H1 (cell line): ENCODE measurements at regions not wholly inside any gene's neighbourhood (a gene's known extent, or its start where the extent isn't known, plus 50 kb on each side); places are given as distances from the start of the nearest gene placed in this dataset.

Source experiments
- CTCF ChIA-PET: fragments of 300-600 bp; sonication (Branson Sonifier 250); formaldehyde crosslinking; loops from one replicate; lab custom pipeline; 2021; ENCODE audit not compliant: partially characterized antibody; lab: Charles Lee
- POLR2A ChIA-PET: fragments of 300-600 bp; sonication (Branson Sonifier 250); formaldehyde crosslinking; loops from one replicate; lab custom pipeline; 2021; ENCODE audit warnings: inconsistent platforms; ENCODE audit not compliant: partially characterized antibody; lab: Charles Lee
- DNase-seq, 2 experiments: peaks; one replicate each; pipeline versions ENCODE4 v3.0.0 to v3.0.0-alpha.2; 2010 to 2022; ENCODE audit warnings: low spot score in 2 of 2, low read depth in 1 of 2, mixed read lengths in 1 of 2
- FAIRE-seq: peaks from 2 replicates; lab custom pipeline; 2011; peaks lifted over from hg19 to GRCh38; lab: Jason Lieb, UNC
- H2AFZ ChIP-seq: 2 replicates; pipeline ENCODE4 v1.8.1; 2012; ENCODE audit warnings: low read length, inconsistent platforms
- H2AK5ac ChIP-seq: 2 replicates; pipeline ENCODE4 v1.6.1; 2013; ENCODE audit warnings: low read depth, low read length
- H2BK120ac ChIP-seq: replicated peaks from 2 replicates; pipeline ENCODE3; 2013; ENCODE audit warnings: low read depth, low read length, inconsistent platforms
- H2BK12ac ChIP-seq: 2 replicates; pipeline ENCODE4 v1.6.1; 2013; ENCODE audit warnings: low read depth, low read length
- H2BK15ac ChIP-seq: 2 replicates; pipeline ENCODE4 v1.6.1; 2013; ENCODE audit warnings: low read length
- H2BK20ac ChIP-seq: 2 replicates; pipeline ENCODE4 v1.6.1; 2013; ENCODE audit warnings: low read length
- H2BK5ac ChIP-seq: 2 replicates; pipeline ENCODE4 v1.6.1; 2013; ENCODE audit warnings: low read depth, low read length
- H3K14ac ChIP-seq: 2 replicates; pipeline ENCODE4 v1.6.1; 2013; ENCODE audit warnings: inconsistent platforms; ENCODE audit not compliant: insufficient read length
- H3K18ac ChIP-seq: 2 replicates; pipeline ENCODE4 v1.6.1; 2013; ENCODE audit warnings: low read length; ENCODE audit errors: extremely low read depth
- H3K23ac ChIP-seq: 2 replicates; pipeline ENCODE4 v1.6.1; 2013; ENCODE audit warnings: inconsistent platforms; ENCODE audit not compliant: insufficient read length
- H3K23me2 ChIP-seq: 2 replicates; pipeline ENCODE4 v1.6.1; 2013; ENCODE audit warnings: low read depth, low read length
- H3K27ac ChIP-seq: 2 replicates; pipeline ENCODE4 v1.6.1; 2011; ENCODE audit warnings: low read depth, low read length, inconsistent platforms
- H3K27me3 ChIP-seq, 4 experiments: replicated peaks in 1 of 4; 1 replicate in 1 of 4; 2 replicates in 3 of 4; pipeline versions ENCODE4 v1.6.1 to v1.8.1; 2011 to 2013; ENCODE audit warnings: low read length in 3 of 4, mild to moderate bottlenecking in 3 of 4, inconsistent platforms in 2 of 4, mixed read lengths in 2 of 4, moderate library complexity in 1 of 4; ENCODE audit not compliant: control insufficient read depth in 3 of 4, insufficient read depth in 3 of 4; ENCODE audit errors: extremely low read depth in 1 of 4
- H3K36me3 ChIP-seq, 4 experiments: 2 replicates each; pipeline versions ENCODE4 v1.6.1 to v1.8.1; 2011 to 2013; ENCODE audit warnings: mild to moderate bottlenecking in 4 of 4, low read length in 3 of 4, moderate library complexity in 2 of 4, control low read depth in 1 of 4, inconsistent platforms in 1 of 4; ENCODE audit not compliant: insufficient read depth in 4 of 4, control insufficient read depth in 2 of 4
- H3K4ac ChIP-seq: replicated peaks from 2 replicates; pipeline ENCODE3; 2013; ENCODE audit warnings: low read length, low read depth, mixed read lengths, inconsistent platforms; ENCODE audit not compliant: insufficient read length
- H3K4me1 ChIP-seq, 4 experiments: replicated peaks in 1 of 4; 1 replicate in 1 of 4; 2 replicates in 3 of 4; pipeline versions ENCODE4 v1.6.1 to v1.8.1; 2011 to 2013; ENCODE audit warnings: low read length in 3 of 4, inconsistent platforms in 2 of 4, mixed read lengths in 1 of 4; ENCODE audit not compliant: insufficient read depth in 4 of 4, control insufficient read depth in 3 of 4
- H3K4me2 ChIP-seq, 2 experiments: 2 replicates each; pipeline versions ENCODE4 v1.6.1 to v1.8.1; 2011 to 2013; ENCODE audit warnings: low read depth in 2 of 2, low read length in 2 of 2, control low read depth in 1 of 2, inconsistent platforms in 1 of 2, mild to moderate bottlenecking in 1 of 2; ENCODE audit not compliant: insufficient read depth in 1 of 2
- H3K4me3 ChIP-seq, 4 experiments: fragments of 200-600, 300-600 bp in 1 of 4; sonication (generic), shearing (Covaris generic), sonication (Bioruptor Twin) in 1 of 4; 2 replicates each; pipeline versions ENCODE4 v1.5.1 to v1.8.1; 2011 to 2016; ENCODE audit warnings: low read length in 4 of 4, low read depth in 3 of 4, control low read depth in 2 of 4, inconsistent platforms in 2 of 4, mild to moderate bottlenecking in 2 of 4, mixed read lengths in 1 of 4, moderate library complexity in 1 of 4; ENCODE audit not compliant: insufficient read depth in 2 of 4; ENCODE audit errors: extremely low read depth in 1 of 4
- H3K56ac ChIP-seq: replicated peaks from 2 replicates; pipeline ENCODE3; 2013; ENCODE audit warnings: low read depth, mild to moderate bottlenecking, mixed read lengths, low read length, inconsistent platforms; ENCODE audit not compliant: insufficient read length
- H3K79me1 ChIP-seq: 2 replicates; pipeline ENCODE4 v1.6.1; 2013; ENCODE audit warnings: low read depth, low read length, control low read depth
- H3K79me2 ChIP-seq, 2 experiments: 2 replicates each; pipeline versions ENCODE4 v1.6.1 to v1.8.1; 2012 to 2013; ENCODE audit warnings: low read length in 2 of 2, mild to moderate bottlenecking in 2 of 2, inconsistent platforms in 1 of 2; ENCODE audit not compliant: insufficient read depth in 2 of 2, control insufficient read depth in 1 of 2
- H3K9ac ChIP-seq, 4 experiments: replicated peaks in 1 of 4; 1 replicate in 1 of 4; 2 replicates in 3 of 4; pipeline versions ENCODE4 v1.6.1 to v1.8.1; 2011 to 2013; ENCODE audit warnings: low read depth in 3 of 4, low read length in 3 of 4, control low read depth in 2 of 4, mild to moderate bottlenecking in 2 of 4, moderate library complexity in 2 of 4, inconsistent platforms in 1 of 4; ENCODE audit errors: extremely low read depth in 1 of 4
- H3K9me3 ChIP-seq, 2 experiments: 2 replicates each; pipeline versions ENCODE4 v1.6.1 to v1.8.1; 2012 to 2013; ENCODE audit warnings: mild to moderate bottlenecking in 2 of 2, moderate library complexity in 2 of 2, control low read depth in 1 of 2, inconsistent platforms in 1 of 2, low read depth in 1 of 2, low read length in 1 of 2, mixed read lengths in 1 of 2; ENCODE audit not compliant: insufficient read depth in 2 of 2
- H4K20me1 ChIP-seq, 2 experiments: replicated peaks in 1 of 2; 2 replicates each; pipeline versions ENCODE3 to v1.8.1; 2011 to 2013; ENCODE audit warnings: inconsistent platforms in 2 of 2, low read length in 2 of 2, mild to moderate bottlenecking in 1 of 2; ENCODE audit not compliant: insufficient read depth in 2 of 2, control insufficient read depth in 1 of 2
- H4K5ac ChIP-seq: 2 replicates; pipeline ENCODE4 v1.6.1; 2013; ENCODE audit warnings: low read length, low read depth, mixed read lengths, inconsistent platforms; ENCODE audit not compliant: insufficient read length
- H4K8ac ChIP-seq: 2 replicates; pipeline ENCODE4 v1.8.0; 2013; ENCODE audit warnings: mild to moderate bottlenecking, moderate library complexity, low read length, inconsistent platforms; ENCODE audit not compliant: insufficient read depth; ENCODE audit errors: extremely low read depth
- H4K91ac ChIP-seq: replicated peaks from 2 replicates; pipeline ENCODE3; 2013; ENCODE audit warnings: low read length, mixed read lengths, inconsistent platforms; ENCODE audit not compliant: insufficient read length
- CBX5 ChIP-seq: fragments of 300-800, 300-1000 bp; sonication (generic); IDR thresholded peaks from 2 replicates; pipeline ENCODE4 v1.7.1; 2016; ENCODE audit warnings: antibody characterized with exemption, low read length, low read depth
- CEBPB ChIP-seq: IDR thresholded peaks from 2 replicates; pipeline ENCODE4 v1.6.1; 2012; ENCODE audit warnings: low read depth, low read length
- EGR1 ChIP-seq: IDR thresholded peaks from 2 replicates; pipeline ENCODE4 v1.6.1; 2011; ENCODE audit warnings: low read depth, low read length, borderline replicate concordance
- EZH2 ChIP-seq: fragments of 200-600 bp; sonication (generic); IDR thresholded peaks from 2 replicates; pipeline ENCODE4 v1.7.1; 2012; ENCODE audit warnings: low read depth, mild to moderate bottlenecking, moderate library complexity, low read length, inconsistent platforms; ENCODE audit not compliant: severe bottlenecking
- FOSL1 ChIP-seq: IDR thresholded peaks from 2 replicates; pipeline ENCODE4 v1.6.1; 2011; ENCODE audit warnings: mild to moderate bottlenecking, low read depth, low read length, moderate library complexity; ENCODE audit not compliant: insufficient read depth
- GABPA ChIP-seq: IDR thresholded peaks from 2 replicates; pipeline ENCODE4 v1.6.1; 2011; ENCODE audit warnings: mild to moderate bottlenecking, low read length, moderate library complexity, borderline replicate concordance; ENCODE audit not compliant: insufficient read depth
- JUN ChIP-seq: IDR thresholded peaks from 2 replicates; pipeline ENCODE4 v1.6.1; 2011; ENCODE audit warnings: low read depth, mild to moderate bottlenecking, improper control_type of control experiment, low read length
- POLR2AphosphoS5 ChIP-seq: IDR thresholded peaks from 2 replicates; pipeline ENCODE4 v1.6.1; 2011; ENCODE audit warnings: low read depth, low read length
- POU5F1 ChIP-seq: IDR thresholded peaks from 2 replicates; pipeline ENCODE4 v1.6.1; 2011; ENCODE audit warnings: low read depth, mild to moderate bottlenecking, low read length, moderate library complexity
- SAP30 ChIP-seq: fragments of 300-600 bp; sonication (generic); IDR thresholded peaks from 2 replicates; pipeline ENCODE4 v1.7.1; 2012; ENCODE audit warnings: low read length, moderate library complexity, mild to moderate bottlenecking, inconsistent platforms; ENCODE audit not compliant: insufficient read depth, insufficient replicate concordance
- SIX5 ChIP-seq: IDR thresholded peaks from 2 replicates; pipeline ENCODE4 v1.6.1; 2011; ENCODE audit warnings: mild to moderate bottlenecking, low read depth, low read length
- SP1 ChIP-seq: IDR thresholded peaks from 2 replicates; pipeline ENCODE4 v1.6.1; 2011; ENCODE audit warnings: low read depth, low read length
- USF2 ChIP-seq: IDR thresholded peaks from 2 replicates; pipeline ENCODE4 v1.6.1; 2011; ENCODE audit warnings: low read length, improper control_type of control experiment
- TF ChIP-seq, protein P1 (sequence below): IDR thresholded peaks from 2 replicates; pipeline ENCODE4 v1.6.1; 2012; ENCODE audit warnings: low read length, inconsistent platforms

DNA sequence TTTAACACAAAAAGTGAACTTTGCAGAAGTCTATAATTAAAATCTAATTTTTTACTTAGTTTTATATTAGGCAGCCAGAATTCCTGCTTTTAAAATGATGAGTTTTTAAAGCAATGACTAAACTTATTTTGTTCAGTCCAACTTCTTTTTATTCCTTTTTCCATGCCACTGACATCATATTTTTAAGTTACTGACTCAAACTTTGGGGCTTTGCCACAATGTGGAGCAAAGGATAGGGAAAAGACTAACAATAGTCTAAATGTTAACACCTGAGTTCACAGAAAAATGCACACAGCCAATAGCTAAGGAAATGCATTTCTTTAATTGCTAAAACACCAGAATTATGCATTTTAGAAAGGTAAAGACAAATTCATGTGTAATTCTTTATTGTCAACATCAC is 647.6 kb upstream of the DPPA4 start:
- DNase-seq (no peak), FAIRE-seq (no peak)
- Histone ChIP-seq H3K56ac (no peak overlapping the region), H3K23me2 (no peaks in the 10 kb centered on the region), H3K18ac (no peak overlapping the region), H2BK120ac (no peak overlapping the region), H3K23ac (no peak overlapping the region), H3K4ac (no peak overlapping the region), H2BK15ac (no peak overlapping the region), H3K27ac (no peak overlapping the region), H3K79me2 (no peaks in the 10 kb centered on the region), H3K79me1 (no peaks in the 10 kb centered on the region), H4K91ac (no peak overlapping the region), H2BK20ac (no peak overlapping the region), H3K9ac (no peak overlapping the region), H3K27me3 (no peaks in the 10 kb centered on the region), H2BK12ac (no peak overlapping the region), H2AK5ac (no peak overlapping the region), H3K4me2 (no peak overlapping the region), H4K20me1 (no peaks in the 10 kb centered on the region), H2AFZ (no peak overlapping the region), H3K9me3 (no peaks in the 10 kb centered on the region), H2BK5ac (no peak overlapping the region), H4K5ac (no peak overlapping the region), H3K14ac (no peak overlapping the region), H4K8ac (no peak overlapping the region), H3K4me3 (no peak overlapping the region), H3K36me3 (no peaks in the 10 kb centered on the region), H3K4me1 (no peaks in the 10 kb centered on the region)
- POLR2A ChIA-PET: no interaction called here
- CTCF ChIA-PET: no interaction called here
- TF ChIP-seq JUN (no peak), GABPA (no peak), EGR1 (no peak), EZH2 (no peak), USF2 (no peak), FOSL1 (no peak), SAP30 (no peak), CEBPB (no peak), SP1 (no peak), POU5F1 (no peak), SIX5 (no peak), POLR2AphosphoS5 (no peak), CBX5 (no peak)
- TF ChIP-seq, protein P1, sequence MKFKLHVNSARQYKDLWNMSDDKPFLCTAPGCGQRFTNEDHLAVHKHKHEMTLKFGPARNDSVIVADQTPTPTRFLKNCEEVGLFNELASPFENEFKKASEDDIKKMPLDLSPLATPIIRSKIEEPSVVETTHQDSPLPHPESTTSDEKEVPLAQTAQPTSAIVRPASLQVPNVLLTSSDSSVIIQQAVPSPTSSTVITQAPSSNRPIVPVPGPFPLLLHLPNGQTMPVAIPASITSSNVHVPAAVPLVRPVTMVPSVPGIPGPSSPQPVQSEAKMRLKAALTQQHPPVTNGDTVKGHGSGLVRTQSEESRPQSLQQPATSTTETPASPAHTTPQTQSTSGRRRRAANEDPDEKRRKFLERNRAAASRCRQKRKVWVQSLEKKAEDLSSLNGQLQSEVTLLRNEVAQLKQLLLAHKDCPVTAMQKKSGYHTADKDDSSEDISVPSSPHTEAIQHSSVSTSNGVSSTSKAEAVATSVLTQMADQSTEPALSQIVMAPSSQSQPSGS: no peak
